Gastroesophageal sphincter (tissue), 3 donors: ENCODE measurements at regions not wholly inside any gene's neighbourhood (a gene's known extent, or its start where the extent isn't known, plus 50 kb on each side); places are given as distances from the start of the nearest gene placed in this dataset.

Experiments used
- EP300 ChIP-seq: sonication (generic); formaldehyde crosslinking; IDR thresholded peaks from one replicate; pipeline ENCODE4 v1.6.1; 2017; ENCODE audit warnings: antibody characterized with exemption, mild to moderate bottlenecking
- POLR2A ChIP-seq, 2 donors: fragments of 450-650 bp; IDR thresholded peaks; one replicate each; pipeline ENCODE4 v1.6.1; 2017; ENCODE audit warnings: antibody characterized with exemption in 2 of 2, mild to moderate bottlenecking in 2 of 2, moderate library complexity in 1 of 2
- POLR2AphosphoS5 ChIP-seq: sonication (generic); formaldehyde crosslinking; IDR thresholded peaks from one replicate; pipeline ENCODE4 v1.6.1; 2017; ENCODE audit warnings: antibody characterized with exemption
- TF ChIP-seq, protein P1 (sequence below), 4 experiments: fragments of 200-600 bp in 2 of 4; fragments of 450-650 bp in 2 of 4; sonication (generic) in 1 of 4; IDR thresholded peaks; one replicate each; pipeline ENCODE4 v1.5.1; 2017 to 2019; ENCODE audit warnings: antibody characterized with exemption in 4 of 4, mild to moderate bottlenecking in 2 of 4, moderate library complexity in 2 of 4

DNA sequence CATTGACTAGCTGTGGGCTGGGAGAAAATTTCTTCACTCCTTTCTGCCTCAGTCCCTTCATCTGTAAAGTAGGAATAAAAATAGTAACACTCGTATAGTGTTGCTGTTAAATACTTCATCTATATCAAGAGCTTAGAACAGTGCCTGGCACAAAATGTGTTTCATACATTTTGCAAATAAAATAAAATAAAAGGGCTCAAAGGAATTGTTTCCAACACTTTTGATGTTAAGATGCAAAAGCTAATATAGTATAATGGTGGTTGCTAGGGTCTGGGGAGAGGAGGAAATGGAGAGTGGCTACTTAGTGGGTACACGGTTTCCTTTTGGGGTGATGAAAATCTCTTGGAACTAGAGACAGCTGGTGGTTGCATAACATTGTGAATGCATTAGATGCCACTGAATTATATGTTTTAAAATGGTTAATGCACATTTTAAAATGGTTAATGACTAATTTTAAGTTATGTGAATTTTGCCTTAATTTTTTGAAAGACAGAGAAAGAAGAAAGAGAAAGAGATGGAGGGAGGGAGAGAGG, 542.1 kb upstream of the ID2 start:
- TF ChIP-seq, protein P1, sequence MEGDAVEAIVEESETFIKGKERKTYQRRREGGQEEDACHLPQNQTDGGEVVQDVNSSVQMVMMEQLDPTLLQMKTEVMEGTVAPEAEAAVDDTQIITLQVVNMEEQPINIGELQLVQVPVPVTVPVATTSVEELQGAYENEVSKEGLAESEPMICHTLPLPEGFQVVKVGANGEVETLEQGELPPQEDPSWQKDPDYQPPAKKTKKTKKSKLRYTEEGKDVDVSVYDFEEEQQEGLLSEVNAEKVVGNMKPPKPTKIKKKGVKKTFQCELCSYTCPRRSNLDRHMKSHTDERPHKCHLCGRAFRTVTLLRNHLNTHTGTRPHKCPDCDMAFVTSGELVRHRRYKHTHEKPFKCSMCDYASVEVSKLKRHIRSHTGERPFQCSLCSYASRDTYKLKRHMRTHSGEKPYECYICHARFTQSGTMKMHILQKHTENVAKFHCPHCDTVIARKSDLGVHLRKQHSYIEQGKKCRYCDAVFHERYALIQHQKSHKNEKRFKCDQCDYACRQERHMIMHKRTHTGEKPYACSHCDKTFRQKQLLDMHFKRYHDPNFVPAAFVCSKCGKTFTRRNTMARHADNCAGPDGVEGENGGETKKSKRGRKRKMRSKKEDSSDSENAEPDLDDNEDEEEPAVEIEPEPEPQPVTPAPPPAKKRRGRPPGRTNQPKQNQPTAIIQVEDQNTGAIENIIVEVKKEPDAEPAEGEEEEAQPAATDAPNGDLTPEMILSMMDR (IDR thresholded peaks at IDR 0.05), result no peak
- TF ChIP-seq POLR2A (IDR thresholded peaks at IDR 0.05) (no peak), EP300 (no peak), POLR2AphosphoS5 (no peak)
